HG03565 (cell line): ENCODE measurements at regions not wholly inside any gene's neighbourhood (a gene's known extent, or its start where the extent isn't known, plus 50 kb on each side); places are given as distances from the start of the nearest gene placed in this dataset.

Source experiments
- ATAC-seq: cut with Tn5 transposase; IDR thresholded peaks from one replicate; pipeline ENCODE4 v1.9.1; 2021; ENCODE audit warnings: mild to moderate bottlenecking, moderate library complexity; ENCODE audit not compliant: unreplicated experiment

- no peak for ATAC-seq
These were observed 701.4 kb downstream of the FGF9 start for GRCh38 chr13:22372261-22372660.

- no peak for ATAC-seq
These were observed 704.3 kb downstream of the FGF9 start for GRCh38 chr13:22375151-22375550.

- no peak for ATAC-seq
These were observed 717.0 kb downstream of the FGF9 start for GRCh38 chr13:22387899-22388298.

DNA sequence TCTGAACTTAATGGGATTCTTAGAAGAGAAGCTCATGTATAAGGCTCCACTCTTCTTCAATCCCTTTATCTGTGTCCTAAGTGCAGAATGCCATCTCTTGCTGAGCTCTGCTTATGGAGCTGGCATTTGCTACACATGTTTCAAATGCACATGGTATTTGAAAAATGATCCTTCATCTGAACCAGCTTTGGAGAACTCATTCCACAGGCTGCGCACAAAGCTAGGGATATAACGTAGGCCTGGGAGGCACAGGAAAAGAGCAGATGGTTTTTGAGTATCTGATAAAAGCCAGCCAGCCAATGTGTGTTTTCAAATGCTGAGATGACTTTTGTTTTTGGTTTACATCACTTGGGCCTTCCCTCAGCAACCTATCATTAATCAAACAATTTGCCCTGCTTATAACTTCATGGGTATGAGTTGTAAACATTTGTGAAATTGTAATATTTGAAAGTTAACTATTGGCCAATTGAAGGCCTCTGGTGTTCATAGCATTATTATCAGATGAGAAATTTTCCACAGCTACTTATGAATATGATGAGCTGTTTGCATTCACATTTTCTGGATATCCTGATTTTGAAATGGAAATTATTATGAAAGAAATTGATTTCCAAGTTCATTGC is 729.0 kb downstream of the FGF9 start:
- ATAC-seq, result no peak

- ATAC-seq, result no peak
These were observed 731.8 kb downstream of the FGF9 start for GRCh38 chr13:22402682-22403081.

GRCh38 chr13:22403144-22403543 is 732.3 kb downstream of the FGF9 start:
- ATAC-seq, result no peak

- no peak for ATAC-seq
These were observed 735.0 kb downstream of the FGF9 start for GRCh38 chr13:22405891-22406290.

DNA sequence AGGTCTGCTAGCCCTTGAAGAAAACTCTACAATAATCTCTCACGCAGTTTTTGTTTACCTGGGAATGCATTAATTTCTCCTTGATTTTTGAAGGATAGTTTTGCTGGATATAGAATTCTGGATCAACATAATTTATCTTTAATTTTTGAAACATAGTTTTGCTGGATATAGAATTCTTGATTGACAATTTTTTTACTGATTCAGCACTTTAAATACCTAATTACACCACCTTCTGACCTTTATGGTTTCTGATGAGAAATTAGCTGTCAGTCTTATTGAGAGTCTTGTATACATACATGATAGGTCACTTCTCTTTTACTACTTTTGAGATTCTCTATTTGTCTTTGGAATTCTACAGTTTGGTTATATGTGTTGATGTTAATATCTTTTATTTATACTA is 741.6 kb downstream of the FGF9 start:
- ATAC-seq, result no peak

DNA sequence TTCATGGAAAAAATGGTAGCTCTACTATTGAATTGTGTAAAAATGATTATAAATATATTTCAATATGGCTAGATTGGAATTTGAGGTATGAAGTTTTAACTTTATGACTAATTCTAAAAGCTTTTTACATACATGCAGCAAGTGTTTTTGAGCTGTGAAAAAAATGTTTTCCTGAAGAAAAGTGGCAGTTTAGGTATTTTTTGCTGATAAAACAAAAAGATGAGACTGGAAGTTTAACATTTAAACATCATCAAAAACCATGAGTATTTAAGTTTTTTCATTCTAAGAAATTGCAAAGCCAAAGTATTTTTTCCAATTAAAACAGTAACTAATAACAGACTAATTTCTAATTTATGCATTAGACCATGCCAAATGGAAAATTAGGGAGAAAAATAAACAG is 751.1 kb downstream of the FGF9 start:
- no peak for ATAC-seq

DNA sequence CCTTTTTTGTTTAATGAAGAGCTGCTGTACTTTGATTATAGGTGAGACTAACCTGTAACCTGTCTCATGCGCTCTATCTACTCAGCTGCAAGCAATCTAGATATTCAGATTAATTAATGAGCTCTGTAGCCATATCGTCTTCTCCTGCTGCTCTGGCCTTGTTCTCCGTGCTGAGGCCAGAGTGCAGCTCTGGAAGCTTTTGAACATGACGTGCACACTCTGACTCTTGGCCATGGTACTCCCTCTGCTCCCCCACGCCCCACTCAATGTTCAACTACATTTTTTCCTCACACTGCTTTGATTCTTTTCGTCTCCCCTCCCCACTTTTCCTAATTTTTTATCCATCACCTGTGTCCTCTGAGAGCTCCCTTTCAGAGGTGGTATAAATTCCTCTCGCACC is 751.8 kb downstream of the FGF9 start:
- no peak for ATAC-seq

GRCh38 chr13:22423261-22423660 is 752.4 kb downstream of the FGF9 start:
- no peak for ATAC-seq

DNA sequence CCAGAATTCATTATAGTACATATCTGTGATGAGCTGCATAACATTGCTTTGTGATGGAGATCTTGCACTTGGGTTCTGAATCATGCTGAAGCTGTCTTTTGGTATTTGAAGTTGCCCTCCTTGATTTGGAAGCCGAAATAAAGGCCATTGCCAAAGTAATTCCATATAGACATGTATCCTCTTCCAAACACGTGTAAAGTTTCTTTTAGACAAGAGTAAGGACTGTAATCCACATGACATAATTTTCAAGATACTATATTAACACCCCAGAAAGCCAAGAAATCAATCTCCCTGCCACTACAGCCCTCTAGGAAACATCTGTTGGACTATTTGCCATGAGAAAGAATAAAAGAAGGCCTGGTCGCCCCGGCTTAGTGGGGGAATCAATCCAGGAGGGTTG is 754.2 kb downstream of the FGF9 start:
- ATAC-seq, result no peak

GRCh38 chr13:22427066-22427465 is 753.7 kb upstream of the SGCG start:
- no peak for ATAC-seq

GRCh38 chr13:22427783-22428182 is 753.0 kb upstream of the SGCG start:
- no peak for ATAC-seq

DNA sequence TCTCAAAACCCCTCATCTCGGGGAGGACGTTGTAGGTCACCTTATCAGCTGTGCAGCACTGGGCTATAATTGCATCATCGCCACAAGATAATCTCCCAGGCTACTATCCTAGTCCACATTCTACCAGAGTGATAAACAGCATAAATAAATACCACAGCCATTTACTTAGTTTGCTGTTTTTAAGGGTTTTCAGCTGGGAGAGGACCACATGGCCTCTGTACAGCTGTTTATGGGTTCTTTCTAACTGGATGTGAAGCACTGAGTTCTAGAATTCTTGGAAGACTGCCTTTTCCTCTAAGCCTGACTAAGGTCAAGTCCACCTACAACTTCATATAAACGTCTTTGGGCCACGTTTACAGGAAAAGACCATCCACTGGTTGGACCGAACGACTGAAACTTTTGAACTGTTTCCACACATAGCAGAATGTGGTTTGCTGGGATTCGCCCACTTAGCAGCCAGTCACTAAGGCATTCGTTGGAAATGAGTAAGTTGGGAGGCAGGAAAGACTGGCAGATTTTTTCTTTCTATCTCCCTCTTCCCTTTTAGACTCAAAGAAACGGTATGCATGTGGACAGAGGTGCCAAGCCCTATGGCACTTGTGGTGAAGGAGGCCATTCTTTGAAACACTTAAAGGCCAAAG is 752.5 kb upstream of the SGCG start:
- ATAC-seq, result no peak

- no peak for ATAC-seq
These were observed 748.1 kb upstream of the SGCG start for GRCh38 chr13:22432690-22433089.

- ATAC-seq, result no peak
These were observed 733.5 kb upstream of the SGCG start for GRCh38 chr13:22447132-22447886.

DNA sequence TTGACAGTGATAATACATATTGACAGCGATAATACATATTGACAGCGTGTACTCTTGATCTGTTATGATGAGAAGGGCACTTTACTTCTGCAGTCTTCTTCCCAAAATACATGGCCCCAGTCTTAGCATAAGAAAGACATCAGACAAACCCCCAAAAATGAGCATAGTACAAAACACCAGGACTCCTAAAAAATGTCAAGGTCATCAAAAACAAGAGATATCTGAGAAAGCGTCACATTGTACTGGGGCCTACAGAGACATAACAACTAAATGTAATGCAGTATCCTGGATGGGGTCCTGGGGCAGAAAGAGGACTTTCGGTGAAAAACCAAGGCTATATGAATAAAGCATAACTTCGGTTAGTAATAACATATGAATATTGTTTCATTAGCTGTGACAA is 731.5 kb upstream of the SGCG start:
- no peak for ATAC-seq

DNA sequence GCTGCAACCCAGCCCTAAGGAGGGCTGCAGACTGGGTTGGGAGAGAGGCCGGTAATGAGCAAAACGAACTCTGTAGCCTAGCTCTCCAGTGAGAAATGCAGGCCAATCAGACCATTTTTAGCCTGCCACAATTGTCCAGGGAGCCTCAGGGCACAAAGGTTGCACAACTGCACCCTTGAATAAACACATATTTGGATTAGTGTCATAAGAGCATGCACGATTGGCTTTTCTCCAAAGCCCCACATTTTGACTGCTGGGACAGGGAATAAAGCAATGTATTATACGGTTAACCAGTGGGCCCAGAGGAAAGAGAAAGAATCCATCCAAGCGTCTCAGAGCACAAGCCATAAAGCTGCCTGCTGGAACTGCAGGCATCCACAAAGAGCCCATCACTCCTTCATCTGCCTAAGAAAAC is 729.4 kb upstream of the SGCG start:
- ATAC-seq, result no peak

DNA sequence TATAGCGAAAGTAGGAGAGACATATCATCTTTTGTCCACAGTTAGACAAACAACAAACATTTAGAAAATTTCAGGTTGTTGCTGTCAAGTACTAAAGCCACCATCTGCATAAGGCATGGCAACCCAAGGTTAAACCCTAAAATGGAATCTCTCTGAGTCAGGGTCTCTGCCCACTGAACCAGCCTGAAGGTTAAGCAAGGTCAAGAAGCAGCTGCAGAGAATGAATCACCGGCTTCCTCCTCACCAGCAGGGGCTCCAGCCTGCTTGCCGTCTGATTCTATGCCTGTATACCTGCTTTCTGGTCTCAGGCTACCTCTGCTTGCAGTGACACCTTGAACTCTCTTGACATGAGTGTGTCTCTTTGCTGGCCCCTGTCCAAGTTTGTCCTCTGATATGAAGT is 726.2 kb upstream of the SGCG start:
- no peak for ATAC-seq

DNA sequence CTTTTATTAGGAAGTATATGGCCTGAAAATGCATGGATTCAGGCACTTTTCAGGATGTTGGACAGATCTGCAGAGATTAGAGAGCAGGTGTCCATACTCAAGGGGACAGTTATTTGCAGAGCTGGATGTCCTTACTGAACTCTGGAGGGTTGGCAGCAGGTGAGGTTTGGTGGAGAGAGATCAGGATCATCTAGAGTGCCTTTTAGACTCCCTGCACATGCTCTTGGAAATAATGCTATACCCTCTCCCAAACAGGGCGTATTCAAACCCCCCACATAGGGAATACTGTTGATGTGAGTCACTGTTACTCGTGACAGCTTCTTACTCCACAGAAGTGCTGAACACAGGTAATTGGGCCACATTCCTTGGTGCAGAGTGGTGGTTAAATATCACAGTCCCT is 725.7 kb upstream of the SGCG start:
- ATAC-seq, result no peak

GRCh38 chr13:22461854-22462490 is 718.8 kb upstream of the SGCG start:
- no peak for ATAC-seq
